Colonic mucosa (tissue), 4 donors: ENCODE measurements at regions not wholly inside any gene's neighbourhood (a gene's known extent, or its start where the extent isn't known, plus 50 kb on each side); places are given as distances from the start of the nearest gene placed in this dataset.

Source experiments
- DNase-seq: peaks from one replicate; pipeline ENCODE4 v3.0.0-alpha.2; 2020
- H3K27ac ChIP-seq: fragments of 200-600 bp; one replicate; pipeline ENCODE4 v1.8.0; 2021
- H3K27me3 ChIP-seq: fragments of 200-600 bp; one replicate; pipeline ENCODE4 v1.8.0; 2021
- H3K36me3 ChIP-seq: fragments of 200-600 bp; one replicate; pipeline ENCODE4 v1.8.0; 2021
- H3K4me1 ChIP-seq: fragments of 200-600 bp; one replicate; pipeline ENCODE4 v1.8.0; 2021; ENCODE audit warnings: mild to moderate bottlenecking
- H3K4me3 ChIP-seq: fragments of 200-600 bp; one replicate; pipeline ENCODE4 v1.8.0; 2021
- H3K9ac ChIP-seq, 2 donors: one replicate each; pipeline ENCODE4 v1.7.0; 2013; ENCODE audit warnings: control low read depth in 2 of 2, low read depth in 2 of 2, low read length in 2 of 2
- H3K9me3 ChIP-seq: fragments of 200-600 bp; one replicate; pipeline ENCODE4 v1.8.0; 2021
- CTCF ChIP-seq: fragments of 200-600 bp; IDR thresholded peaks from one replicate; pipeline ENCODE4 v1.8.0; 2022; ENCODE audit warnings: antibody characterized with exemption, mild to moderate bottlenecking
- intact Hi-C: fragments of 100-400 bp; cut with DNase I; formaldehyde crosslinking; loops from one replicate; pipeline ENCODE4 v1.14.1; 2022
- donor health status: healthy.
- donor health status: DM: no; HTN: no; CAD: no.
- donor health status: DM: no; HTN: no; CAD: no.

GRCh38 chr1:69172003-69173000 is 395.4 kb upstream of the LRRC7 start:
- Histone ChIP-seq H3K36me3 (no peaks in the 10 kb centered on the region), H3K4me1 (no peaks in the 10 kb centered on the region), H3K27ac (no peak overlapping the region), H3K9me3 (no peaks in the 10 kb centered on the region), H3K4me3 (no peak overlapping the region), H3K27me3 (no peaks in the 10 kb centered on the region), H3K9ac (no peak overlapping the region)
- intact Hi-C loops, result no loop called here
- no peak for TF ChIP-seq CTCF
- DNase-seq, result no peak

DNA sequence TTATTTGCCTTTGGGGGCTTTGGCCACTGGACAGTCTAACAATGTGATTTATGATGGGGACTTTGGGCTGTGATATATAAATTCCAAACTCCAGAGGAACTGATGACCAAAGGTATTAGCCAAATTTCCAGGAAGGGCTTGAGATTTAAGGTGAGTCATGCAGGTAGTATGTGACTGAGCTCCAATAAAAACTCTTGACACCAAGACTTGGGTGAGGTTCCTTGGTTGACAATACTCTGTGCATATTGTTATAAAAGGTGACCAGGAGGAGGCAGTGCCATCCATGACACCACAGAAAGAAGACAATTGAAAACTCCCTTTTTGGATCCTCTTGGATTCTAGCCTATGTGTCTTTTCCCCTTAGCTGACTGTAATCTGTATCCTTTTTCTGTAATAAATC is 392.7 kb upstream of the LRRC7 start:
- no peaks in the 10 kb centered on the region for H3K9me3 ChIP-seq
- no peak overlapping the region for H3K27ac ChIP-seq
- DNase-seq, result no peak
- no peak overlapping the region for H3K4me3 ChIP-seq
- intact Hi-C loops, result no loop called here
- no peaks in the 10 kb centered on the region for H3K36me3 ChIP-seq
- H3K4me1 ChIP-seq, result no peaks in the 10 kb centered on the region
- H3K9ac ChIP-seq, result no peak overlapping the region
- H3K27me3 ChIP-seq, result no peaks in the 10 kb centered on the region
- no peak for TF ChIP-seq CTCF

- no peak overlapping the region for H3K27ac ChIP-seq
- no peaks in the 10 kb centered on the region for H3K27me3 ChIP-seq
- no peak overlapping the region for H3K9ac ChIP-seq
- intact Hi-C loops, result no loop called here
- H3K4me1 ChIP-seq, result no peaks in the 10 kb centered on the region
- no peak overlapping the region for H3K4me3 ChIP-seq
- H3K9me3 ChIP-seq, result no peaks in the 10 kb centered on the region
- no peaks in the 10 kb centered on the region for H3K36me3 ChIP-seq
- TF ChIP-seq CTCF, result no peak
- no peak for DNase-seq
Measured at GRCh38 chr1:69180358-69180757, 387.4 kb upstream of the LRRC7 start.

DNA sequence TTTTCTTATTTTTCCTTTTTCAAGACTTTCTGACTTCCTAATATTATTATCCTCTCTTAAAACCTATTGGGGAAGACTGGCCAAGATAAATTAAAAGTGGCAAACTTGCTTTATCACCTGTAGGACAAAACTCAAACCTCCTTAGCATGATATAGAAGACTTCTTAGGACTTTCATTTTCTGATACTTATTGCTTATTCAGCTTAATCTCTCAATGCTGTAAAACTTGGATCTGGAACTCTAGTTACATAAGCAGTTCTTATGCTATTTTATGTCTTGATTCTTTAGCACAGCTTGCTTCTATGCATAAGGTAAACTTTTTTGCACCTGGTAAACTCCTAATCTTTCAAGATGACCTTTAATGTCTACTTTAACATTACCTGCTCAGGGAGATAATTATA is 382.3 kb upstream of the LRRC7 start:
- no peak for DNase-seq
- Histone ChIP-seq H3K4me3 (no peak overlapping the region), H3K4me1 (no peaks in the 10 kb centered on the region), H3K27ac (no peak overlapping the region), H3K27me3 (no peaks in the 10 kb centered on the region), H3K9ac (no peak overlapping the region), H3K9me3 (no peaks in the 10 kb centered on the region), H3K36me3 (no peaks in the 10 kb centered on the region)
- TF ChIP-seq CTCF, result no peak
- intact Hi-C loops, result no loop called here

GRCh38 chr1:69191335-69191734 is 376.4 kb upstream of the LRRC7 start:
- intact Hi-C loops, result no loop called here
- Histone ChIP-seq H3K9ac (no peak overlapping the region), H3K4me3 (no peak overlapping the region), H3K9me3 (no peaks in the 10 kb centered on the region), H3K36me3 (no peaks in the 10 kb centered on the region), H3K27me3 (no peaks in the 10 kb centered on the region), H3K4me1 (no peaks in the 10 kb centered on the region), H3K27ac (no peak overlapping the region)
- no peak for TF ChIP-seq CTCF
- DNase-seq, result no peak
